ENCODE measurements at regions not wholly inside any gene's neighbourhood (a gene's known extent, or its start where the extent isn't known, plus 50 kb on each side); places are given as distances from the start of the nearest gene placed in this dataset.

DNA sequence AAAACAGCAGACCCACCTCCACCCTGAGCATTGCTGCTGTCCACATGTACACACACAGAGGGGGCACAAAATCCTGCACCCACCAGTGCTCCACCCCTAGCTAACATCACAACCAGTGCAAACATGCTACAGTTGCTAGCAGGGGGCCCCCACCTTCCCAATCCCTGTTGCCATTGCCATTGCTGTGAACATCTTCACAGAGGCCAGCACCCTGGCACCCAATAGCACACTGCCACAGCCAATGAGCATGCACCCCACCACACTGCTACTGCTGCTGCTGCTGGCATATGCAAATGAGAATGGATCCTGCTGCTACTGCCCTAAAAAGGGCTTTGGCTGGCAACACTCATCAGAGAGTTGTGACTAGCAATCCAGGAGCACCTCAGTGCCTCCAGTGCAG lies 1061.9 kb downstream of the ARAP2 start:
- DNase-seq (ENCODE audit: low spot score) = no peak

DNA sequence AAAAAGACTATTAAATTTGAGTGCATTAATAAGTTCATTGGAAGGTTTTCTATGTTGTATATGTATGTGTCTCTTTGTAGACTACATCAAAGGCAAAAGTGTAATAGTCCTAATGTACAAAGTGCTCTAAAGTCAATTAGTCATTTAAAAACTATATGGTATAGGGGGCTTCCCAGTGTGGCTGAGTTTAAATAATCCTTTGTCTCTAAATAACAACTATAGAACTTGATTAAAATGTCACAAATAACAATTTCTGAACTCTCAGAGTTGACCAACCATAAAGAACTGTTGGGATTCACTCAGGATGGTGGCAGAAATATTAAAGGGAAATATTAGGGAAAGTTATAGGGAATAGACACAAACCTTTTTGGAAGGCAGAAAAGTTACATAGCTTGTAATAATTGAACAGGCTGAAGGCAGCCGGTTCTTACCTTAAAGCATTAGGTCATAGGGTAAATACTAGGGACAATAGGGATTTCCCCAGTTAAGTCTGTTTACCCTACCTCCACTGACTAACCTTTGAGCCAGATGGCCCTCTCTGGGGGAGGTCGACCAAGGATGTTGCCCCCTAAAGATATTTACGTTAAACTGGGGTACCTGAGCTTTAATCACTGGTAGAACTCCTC lies 1054.2 kb downstream of the ARAP2 start:
- no peak for DNase-seq (ENCODE audit: low spot score)

DNA sequence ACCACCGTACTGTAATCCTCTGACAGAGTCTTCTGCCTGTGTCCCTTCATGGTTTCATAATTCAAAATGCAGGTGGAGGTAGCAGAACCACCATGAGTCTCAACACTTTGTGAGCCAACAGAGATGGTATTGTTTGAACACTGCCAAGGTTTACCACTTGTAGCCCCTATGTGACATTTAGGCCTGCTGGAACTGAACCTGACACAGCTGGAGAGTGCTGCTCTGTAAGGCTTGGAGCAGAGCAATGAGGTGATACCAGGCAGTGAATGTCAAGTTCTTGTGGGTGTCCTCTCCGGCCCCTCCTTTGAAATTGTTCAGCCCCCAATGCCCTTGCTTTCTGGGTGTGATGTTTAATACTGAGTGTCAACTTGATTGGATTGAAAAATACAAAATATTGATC lies 1042.9 kb downstream of the ARAP2 start:
- no peak for DNase-seq (ENCODE audit: low spot score)

DNA sequence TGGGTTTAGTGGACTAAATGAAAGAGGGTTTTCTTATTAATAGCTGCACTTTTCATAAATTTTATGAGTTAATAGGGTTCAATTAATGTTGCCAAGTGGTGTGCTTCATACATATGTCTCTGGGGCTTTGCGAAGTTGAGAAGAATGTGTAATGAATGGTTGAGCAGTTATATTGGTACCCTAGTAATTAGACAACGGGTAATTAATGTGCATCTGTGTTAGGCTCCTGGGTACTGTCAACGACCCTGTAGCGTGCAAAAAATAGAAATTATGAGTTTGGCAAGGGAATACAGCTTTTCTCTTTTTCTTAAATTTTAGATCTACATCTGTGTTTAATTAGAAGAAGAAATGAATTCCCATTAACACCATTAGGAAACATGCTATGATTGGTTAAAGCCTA lies 1027.7 kb downstream of the ARAP2 start:
- no peak for DNase-seq (ENCODE audit: low spot score)

DNA sequence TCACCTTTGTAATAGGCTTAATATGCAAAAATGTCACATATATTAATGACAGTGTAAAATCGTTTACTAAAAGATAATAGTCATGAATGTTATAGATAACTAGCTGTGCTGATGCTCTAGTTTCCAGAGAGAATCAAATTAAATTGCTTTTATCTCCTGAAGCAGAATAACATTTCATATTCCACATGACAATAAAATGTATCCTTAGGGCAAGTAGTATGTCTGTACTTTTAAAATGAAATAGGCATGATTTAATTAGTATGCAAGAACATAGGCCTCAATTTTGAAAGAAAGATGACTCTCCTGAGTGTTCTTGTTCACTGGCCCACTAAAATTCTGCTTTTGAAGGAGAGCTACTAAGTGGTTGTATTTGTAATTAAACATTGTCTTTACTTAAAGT lies 1027.0 kb downstream of the ARAP2 start:
- no peak for DNase-seq (ENCODE audit: low spot score)

DNA sequence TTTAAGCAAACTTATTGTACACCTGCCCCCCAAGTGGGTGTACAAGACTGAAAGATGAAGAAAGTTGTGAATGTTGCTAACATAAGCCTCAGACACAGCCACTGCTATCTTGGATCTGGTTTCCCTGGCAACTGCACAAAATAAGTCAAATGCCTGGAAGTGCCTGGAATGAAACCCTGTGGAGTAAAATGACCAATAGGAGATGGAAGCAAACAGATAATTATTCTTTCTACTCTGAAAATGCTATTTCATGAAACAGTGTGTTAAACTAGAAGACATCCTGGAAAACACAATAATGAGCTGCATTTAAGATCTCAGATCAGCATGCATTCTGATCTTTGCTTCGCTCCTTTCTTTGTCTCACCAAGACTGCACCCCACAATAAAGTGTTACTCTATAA lies 1016.0 kb downstream of the ARAP2 start:
- DNase-seq (ENCODE audit: low spot score) = no peak

DNA sequence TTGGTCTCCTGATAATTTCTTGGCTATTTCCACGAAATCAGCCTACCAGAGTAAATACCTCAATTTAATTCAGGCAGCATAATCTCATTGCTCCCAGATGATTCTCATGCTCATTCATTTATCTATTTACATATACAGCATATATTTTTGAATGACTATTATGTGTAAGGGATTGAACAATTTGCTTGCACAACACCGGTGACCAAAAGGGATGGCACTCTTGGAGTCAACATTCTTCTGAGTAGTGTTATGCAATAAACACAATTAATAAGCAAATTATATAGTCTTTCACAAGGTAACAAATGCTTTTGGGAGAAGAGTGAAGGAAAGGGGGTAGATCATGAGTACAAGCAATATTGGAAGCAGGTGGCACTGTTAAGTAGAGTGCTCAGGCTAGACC lies 1015.3 kb downstream of the ARAP2 start:
- no peak for DNase-seq (ENCODE audit: low spot score)

DNA sequence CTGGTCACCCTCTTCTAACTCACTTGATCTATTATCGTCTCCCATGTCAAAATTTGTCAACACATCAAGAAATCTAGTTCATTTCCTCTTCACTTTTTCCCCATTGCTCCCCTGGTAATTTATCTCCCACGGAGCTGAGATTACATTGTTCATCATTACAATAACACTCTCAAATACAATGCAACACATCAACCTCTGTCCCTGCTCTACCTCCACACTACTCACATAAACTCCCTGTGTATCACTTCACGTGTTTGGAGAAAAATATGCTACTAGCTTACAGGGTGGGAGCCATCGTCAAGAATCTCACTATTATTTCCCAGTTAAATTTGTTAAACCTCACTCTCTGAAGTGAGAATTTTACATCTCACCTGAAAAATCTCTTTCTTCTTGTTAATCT lies 1006.4 kb downstream of the ARAP2 start:
- no peak for DNase-seq (ENCODE audit: low spot score)

DNA sequence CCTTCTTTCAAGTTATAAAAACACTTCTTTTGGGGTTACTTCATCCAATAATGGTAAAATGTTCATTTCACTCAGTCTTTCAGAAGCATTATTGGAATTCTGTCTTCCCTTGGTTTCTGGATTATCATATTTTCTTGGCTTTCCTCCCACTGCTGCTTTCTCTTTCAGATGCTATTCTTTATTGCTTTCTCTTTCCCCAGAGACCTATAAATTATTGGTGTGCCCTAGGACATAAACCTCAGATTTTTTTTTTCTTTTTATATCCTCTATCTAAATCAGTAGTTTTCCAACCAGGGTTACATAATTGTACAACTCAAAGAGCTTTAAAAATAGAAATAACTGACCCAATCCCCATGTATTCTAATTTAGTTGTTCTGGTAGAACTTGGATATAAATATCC lies 1005.5 kb downstream of the ARAP2 start:
- DNase-seq (ENCODE audit: low spot score) = no peak

DNA sequence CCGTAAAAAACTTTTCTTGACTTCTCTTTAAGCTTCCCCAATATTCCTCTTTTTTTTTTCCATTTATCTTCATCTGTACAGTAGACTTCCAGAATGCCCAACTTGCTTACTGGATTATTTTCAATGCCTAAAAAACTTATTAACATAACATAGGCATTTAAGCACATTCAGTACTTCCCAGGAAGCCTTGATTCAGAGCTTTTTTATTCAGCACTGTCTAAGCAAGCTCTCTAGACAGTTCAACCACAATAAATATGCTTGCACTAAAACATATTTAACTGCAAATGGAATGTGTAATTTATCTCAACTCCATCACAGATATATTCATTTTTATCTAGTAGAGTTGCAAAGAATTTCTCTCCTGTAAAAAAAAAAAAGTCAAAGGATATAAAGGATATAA lies 997.8 kb downstream of the ARAP2 start:
- no peak for DNase-seq (ENCODE audit: low spot score)

DNA sequence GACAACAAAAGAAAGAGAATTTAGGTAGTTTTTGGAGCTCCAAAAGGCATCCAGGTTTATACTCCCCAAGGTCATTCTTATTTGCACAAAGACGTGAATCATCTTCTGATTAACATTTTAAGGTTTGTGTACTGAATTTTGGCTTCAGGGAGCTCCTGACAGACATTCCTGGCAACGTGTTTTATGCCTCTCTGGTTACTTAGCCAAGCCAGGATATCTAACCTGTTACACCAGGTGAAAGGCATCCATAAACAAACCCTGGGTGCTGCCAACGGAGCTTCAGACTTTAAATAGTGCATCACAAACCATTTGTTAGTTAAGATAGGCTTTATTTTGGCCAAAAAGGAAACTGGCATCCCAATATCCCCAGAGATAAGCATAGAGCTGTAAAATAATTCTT lies 997.3 kb downstream of the ARAP2 start:
- no peak for DNase-seq (ENCODE audit: low spot score)

DNA sequence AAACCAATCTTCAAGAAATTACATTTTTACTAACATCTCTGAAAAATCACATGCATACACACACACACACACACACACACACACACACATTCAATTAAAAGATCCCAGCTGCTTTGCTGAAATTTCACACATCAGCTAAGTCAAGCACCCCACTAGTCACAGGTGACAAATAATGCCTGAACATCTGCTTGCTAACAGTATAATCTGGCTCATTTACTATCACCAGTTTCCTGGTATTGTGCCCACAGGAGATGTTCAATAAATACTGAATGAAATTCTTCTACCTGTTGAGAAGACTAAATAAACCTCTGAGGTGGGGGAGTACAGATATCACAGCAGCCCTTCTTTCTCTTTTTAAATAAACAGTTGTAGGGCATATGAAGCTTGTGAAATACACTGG lies 994.0 kb downstream of the ARAP2 start:
- DNase-seq (ENCODE audit: low spot score) = no peak

DNA sequence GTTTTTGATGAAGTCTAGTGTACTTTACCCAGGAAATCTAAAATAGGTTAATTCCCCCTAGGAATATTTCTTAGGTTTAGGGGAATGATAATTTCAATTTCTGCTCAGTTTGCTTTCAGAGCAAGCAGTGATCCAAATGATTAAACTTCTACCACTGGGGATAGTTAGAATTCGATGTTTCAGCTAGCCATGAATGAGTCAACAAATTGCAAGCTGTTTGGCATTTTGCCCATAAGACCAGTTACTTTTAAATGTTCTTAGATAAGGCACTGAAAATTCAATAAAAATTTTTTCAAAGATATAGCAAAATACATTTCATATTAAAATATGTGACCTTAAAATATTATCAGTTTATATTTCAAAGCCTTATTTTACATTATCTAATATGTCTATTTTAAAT lies 993.6 kb downstream of the ARAP2 start:
- no peak for DNase-seq (ENCODE audit: low spot score)

DNA sequence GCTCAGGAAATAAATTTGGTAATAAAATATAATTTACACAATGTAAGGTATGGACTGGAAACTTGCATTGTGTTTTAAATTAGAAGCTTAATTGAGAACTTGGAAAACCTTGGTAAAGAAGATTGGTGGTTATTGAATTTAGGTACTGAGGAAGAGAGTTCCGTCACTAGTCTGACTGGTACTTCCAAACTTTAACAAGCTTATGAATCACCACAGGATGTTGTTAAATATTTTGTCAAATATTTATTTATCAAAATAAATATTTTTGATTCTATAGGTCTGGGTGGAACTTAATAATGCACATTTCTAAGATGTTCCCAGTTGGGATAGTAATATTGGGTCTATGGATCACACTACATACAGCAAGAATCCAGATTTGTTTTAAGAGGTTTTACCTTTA lies 992.2 kb downstream of the ARAP2 start:
- no peak for DNase-seq (ENCODE audit: low spot score)

DNA sequence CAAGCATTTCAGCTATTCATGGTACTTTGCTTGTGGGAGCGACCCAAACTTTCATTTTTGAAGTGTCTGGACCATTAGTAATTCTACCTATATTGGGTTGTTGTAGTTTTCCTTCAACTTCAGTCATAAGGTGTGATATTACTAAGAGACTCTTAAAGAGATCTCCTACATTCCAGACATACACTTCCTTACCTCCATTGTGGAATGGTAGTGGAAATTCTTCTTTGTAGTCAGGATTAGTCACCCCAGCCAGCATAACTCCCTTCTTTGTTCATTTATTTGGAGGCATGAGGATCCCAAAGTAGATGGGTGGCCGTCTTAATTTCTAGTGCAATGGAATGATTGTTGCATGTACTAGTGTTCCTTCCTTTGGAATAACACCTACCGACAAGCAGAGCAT lies 991.4 kb downstream of the ARAP2 start:
- DNase-seq (ENCODE audit: low spot score) = no peak

DNA sequence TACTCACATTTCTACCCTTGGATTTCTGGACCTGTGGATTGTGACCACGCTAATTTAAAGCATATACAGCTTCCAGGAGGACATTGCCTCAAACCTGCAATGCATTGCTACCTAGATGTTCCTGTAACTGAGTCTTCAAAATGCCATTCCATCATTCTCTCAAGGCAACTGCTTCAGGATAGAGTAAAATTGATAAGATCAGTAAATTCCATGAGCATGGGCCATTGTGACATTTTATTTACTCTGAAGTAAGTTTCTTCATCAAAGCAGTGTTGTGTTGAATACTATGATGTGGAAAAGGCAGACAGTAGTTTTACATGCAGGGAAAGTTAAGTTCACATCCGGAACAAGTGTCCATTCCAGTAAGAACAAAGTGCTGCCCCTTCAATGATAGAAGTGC lies 991.0 kb downstream of the ARAP2 start:
- no peak for DNase-seq (ENCODE audit: low spot score)

DNA sequence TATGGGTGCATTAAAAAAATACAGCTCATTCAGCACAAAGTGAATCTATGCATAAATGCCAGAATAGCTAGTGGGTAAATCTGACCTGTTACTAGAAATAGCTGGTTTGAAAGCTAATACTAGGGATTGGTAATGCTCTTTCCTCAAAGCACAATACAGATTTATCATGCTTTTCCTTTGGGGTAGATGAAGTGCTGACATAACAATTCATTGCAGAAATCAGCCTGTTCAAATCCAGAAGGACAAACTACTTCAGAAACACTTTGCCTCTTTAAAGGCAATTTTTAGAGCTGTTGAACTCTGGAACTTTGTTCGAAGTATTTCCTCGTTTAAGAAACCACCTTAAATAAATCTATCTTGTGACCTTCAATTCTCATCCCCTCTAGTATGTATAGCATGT lies 957.9 kb downstream of the ARAP2 start:
- no peak for DNase-seq (ENCODE audit: low spot score)

DNA sequence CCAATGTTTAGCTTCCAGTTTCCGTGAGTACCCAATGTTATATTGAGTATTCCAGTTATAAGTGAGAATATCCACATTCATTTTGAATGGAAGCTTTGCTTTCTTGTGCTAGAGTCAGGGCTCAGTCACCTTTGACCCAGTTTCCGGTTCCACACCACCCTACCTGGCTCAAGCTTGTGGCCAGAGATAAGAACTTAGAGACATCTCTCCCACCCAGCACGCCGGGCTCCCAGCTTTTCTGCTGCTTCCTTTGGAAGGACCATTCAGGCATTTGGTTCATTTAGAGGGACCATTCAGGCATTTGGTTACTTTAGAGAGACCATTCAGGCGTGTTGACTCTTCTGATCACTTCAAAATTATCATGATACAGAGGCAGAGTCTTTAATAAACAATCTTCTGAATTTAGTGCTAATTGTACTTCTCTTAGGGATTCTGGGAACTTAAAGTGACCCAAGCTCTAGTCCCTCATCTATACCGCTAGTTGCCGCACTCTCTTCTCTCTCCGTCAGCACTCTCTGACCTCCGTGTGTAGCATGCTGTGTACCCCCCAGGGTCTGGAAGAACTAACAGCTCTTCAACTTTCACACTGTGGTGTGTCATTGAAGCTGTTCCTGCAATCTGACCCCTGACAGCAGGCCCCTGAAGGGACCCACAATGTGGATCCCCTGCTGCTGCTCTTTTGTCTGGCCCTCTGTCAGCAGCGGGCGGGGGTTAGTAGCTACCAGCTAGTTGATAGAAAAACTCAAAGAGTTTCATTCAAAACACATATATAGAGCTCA lies 943.1 kb downstream of the ARAP2 start:
- no peak for DNase-seq (ENCODE audit: low spot score)

DNA sequence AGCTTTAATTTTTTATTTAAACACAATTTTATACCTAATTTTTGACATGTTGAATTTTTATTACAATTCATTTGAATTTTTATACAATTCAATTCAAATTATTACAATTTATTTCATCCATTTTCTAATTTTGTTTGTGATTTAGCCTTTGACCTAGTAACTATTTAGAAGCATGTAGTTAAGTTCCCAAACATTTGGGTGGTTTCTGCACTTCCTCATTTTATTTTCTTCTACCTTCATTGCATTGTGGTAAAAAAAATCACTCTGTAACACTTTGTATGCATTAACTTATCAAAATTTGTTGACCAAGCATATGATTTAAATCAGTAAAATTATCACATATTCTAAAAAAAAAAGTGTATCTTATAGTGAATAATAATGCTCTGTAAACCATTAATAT lies 928.9 kb downstream of the ARAP2 start:
- no peak for DNase-seq (ENCODE audit: low spot score)

DNA sequence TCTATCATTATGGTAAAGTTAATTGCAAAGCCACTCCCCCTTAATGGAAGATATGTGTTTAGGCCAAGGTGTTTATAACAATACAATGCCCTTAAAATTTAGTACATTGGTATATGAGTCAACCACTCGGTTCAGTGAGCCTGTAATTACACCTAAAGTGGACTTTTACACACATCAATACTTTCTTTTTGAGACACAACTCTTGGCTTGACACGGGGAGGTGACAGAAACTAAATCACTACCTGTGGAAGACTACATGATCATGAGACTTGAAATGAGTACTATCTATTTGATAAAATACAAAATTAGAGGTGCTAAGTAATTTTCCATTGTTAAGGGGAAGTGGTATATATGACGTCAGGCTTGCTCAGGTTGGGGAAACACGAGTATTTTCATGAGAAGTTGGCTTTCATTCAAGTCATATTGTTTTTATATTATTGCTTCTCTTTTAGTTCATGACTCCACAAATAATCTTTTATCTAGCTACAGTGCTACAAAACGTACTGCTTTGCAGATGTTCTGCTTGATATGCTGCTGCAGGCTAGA lies 918.3 kb downstream of the ARAP2 start:
- DNase-seq (ENCODE audit: low spot score) = no peak

DNA sequence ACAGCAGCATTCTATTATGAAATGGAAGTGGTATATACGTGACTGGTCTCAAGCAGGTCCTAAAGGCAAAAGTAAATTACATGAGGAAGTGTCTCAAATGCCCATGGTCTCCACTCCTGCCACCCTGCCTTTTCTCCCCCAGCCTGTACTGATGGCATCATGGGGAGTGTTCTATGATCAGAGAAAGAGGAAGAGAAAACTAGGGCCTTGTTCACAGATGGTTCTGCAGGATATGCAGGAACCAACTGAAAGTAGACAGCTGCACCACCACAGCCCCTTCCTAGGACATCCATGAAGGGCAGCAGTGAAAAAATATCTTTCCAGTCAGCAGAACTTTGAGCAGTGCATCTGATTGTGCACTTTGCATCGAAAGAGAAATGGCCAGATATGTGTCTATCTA lies 901.5 kb downstream of the ARAP2 start:
- no peak for DNase-seq (ENCODE audit: low spot score)

DNA sequence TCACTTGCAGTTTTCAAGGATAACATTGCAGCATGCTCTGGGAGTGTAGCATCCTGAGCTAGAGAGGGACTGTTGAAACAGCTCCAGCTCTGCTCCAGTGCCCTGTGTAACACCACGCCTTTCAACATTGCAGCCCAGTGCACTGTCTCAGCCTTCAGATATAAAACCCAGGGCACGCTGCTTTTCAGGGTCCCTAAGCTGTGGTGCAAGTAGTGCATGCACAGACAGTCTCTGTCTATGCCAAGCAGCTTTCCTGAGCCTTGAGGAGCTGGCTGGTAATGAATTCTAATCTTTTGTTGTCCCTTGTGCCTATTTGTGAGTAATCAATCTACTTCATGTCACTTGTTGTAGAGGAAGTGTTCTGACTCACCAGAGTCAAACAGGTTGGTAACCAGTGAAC lies 897.0 kb downstream of the ARAP2 start:
- DNase-seq (ENCODE audit: low spot score) = no peak

DNA sequence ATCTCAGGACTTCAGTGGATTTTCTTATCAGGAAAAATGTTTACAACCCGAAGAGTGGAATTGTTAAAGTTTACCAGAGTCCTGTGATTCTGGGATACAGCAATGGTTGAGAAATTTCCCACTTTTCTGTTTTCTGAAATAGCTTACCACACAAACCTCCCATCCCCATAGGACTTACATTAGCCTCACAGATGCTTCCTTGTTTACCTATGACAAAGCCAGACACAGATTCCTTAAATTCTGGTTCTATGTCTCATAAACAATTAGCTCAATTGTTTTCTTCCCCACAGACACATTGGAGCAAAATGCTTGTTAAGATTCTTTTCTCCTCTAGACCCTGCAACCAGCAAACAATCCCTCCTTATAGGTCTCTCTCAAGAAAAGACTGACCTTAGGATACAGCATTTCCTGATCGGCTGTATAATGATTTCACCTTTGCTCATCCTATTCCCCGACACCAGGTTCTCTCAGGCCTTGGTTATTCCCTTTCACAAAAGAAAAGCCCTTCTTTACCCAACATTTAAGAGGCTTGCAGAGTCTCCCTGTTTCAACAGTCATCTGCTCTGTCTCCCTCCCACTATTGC lies 886.2 kb downstream of the ARAP2 start:
- DNase-seq (ENCODE audit: low spot score) = no peak

Measured in mucosa of gallbladder (tissue), 1 donor.